Activated T-helper 17 cell treated with anti-CD3 and anti-CD28 coated beads, Interleukin-2, amount 50 U/mL, for 72 hours (primary cell): ENCODE measurements at regions not wholly inside any gene's neighbourhood (a gene's known extent, or its start where the extent isn't known, plus 50 kb on each side); places are given as distances from the start of the nearest gene placed in this dataset.
A peak's percentile ranks its signal among the peaks of the same experiment; 100 is the strongest.

ENCODE experiments used
- ATAC-seq: fragments of 150-1000 bp; cut with Tn5 transposase; replicated peaks from 2 replicates; pipeline ENCODE4 v1.10.0; 2021; ENCODE audit warnings: mild to moderate bottlenecking, moderate library complexity
- H3K27ac Mint-ChIP-seq: one replicate; pipeline ENCODE4 v1.8.0; 2022; ENCODE audit warnings: mixed read lengths
- H3K27me3 Mint-ChIP-seq: one replicate; pipeline ENCODE4 v1.8.0; 2022; ENCODE audit warnings: mixed read lengths
- H3K36me3 Mint-ChIP-seq: one replicate; pipeline ENCODE4 v1.8.0; 2022; ENCODE audit warnings: low read depth, mild to moderate bottlenecking, mixed read lengths
- H3K4me1 Mint-ChIP-seq: one replicate; pipeline ENCODE4 v1.8.0; 2022; ENCODE audit warnings: mixed read lengths
- H3K4me3 Mint-ChIP-seq: one replicate; pipeline ENCODE4 v1.8.0; 2022; ENCODE audit warnings: mild to moderate bottlenecking, mixed read lengths
- H3K9me3 Mint-ChIP-seq: one replicate; pipeline ENCODE4 v1.8.0; 2022; ENCODE audit warnings: mixed read lengths

- Mint-ChIP-seq H3K27me3 (no peaks in the 10 kb centered on the region), H3K27ac (no peak overlapping the region), H3K4me3 (no peak overlapping the region), H3K4me1 (no peaks in the 10 kb centered on the region), H3K9me3 (no peaks in the 10 kb centered on the region), H3K36me3 (no peaks in the 10 kb centered on the region)
- no peak for ATAC-seq
These were observed 51.3 kb upstream of the EGFL6 start for GRCh38 chrX:13518126-13518525.

DNA sequence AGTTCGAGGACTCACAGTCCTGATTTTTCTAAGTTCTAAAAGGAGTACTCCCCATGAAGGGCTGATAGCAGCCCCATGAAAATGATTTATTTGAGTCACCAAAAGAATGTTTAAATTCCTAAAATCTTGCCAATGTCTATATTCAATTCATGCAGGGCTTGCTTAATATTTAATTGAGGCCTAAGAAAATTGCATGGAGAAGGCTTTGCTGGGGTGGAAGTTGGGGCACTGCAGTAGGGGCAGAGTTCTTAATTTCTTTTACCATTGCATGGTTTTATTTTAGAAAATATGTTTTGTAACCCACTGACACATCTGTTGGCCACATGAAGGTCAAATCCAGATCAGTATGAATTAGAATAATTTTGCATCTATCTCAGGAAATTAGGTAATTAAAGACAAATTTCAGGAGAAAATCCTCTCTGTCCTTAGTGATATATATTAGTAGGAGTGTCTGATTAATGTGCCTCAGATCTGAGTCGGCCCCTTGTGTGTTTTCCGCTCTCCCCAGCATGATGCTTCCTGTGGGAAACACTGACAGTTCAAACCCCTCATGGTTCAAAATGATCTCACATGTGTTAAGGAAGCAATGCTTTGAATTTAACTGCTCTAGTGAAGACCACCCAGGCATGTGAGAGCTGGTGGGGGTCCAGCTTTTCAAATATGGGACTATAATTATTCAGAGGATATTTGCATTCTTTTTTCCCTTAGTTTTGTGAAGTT, 54.0 kb upstream of the EGFL6 start:
- no peaks in the 10 kb centered on the region for H3K27me3 Mint-ChIP-seq
- no peaks in the 10 kb centered on the region for H3K4me1 Mint-ChIP-seq
- ATAC-seq, result no peak
- no peaks in the 10 kb centered on the region for H3K9me3 Mint-ChIP-seq
- H3K27ac Mint-ChIP-seq, result no peak overlapping the region
- no peak overlapping the region for H3K4me3 Mint-ChIP-seq
- H3K36me3 Mint-ChIP-seq, result no peaks in the 10 kb centered on the region

DNA sequence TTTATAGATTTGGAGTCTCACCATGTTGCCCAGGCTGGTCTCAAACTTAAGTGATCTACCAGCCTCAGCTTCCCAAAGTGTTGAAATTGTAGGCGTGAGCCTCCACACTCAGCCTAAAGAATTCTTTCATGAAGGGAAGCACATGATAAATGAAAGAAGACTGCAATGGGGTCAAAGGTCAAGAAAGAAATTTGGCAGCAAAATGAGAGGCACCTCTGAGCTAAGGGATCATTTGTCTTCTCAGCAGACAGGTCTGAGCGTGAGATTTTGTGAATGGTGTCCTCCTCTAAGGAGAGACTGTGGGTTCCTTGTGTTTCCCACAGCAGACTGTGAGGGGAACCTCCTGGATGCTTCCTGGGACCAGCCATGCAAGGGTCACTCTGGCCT, 57.5 kb upstream of the EGFL6 start:
- no peak for ATAC-seq
- no peak overlapping the region for H3K27ac Mint-ChIP-seq
- no peaks in the 10 kb centered on the region for H3K27me3 Mint-ChIP-seq
- H3K9me3 Mint-ChIP-seq, result no peaks in the 10 kb centered on the region
- no peak overlapping the region for H3K4me3 Mint-ChIP-seq
- no peaks in the 10 kb centered on the region for H3K36me3 Mint-ChIP-seq
- H3K4me1 Mint-ChIP-seq, result no peaks in the 10 kb centered on the region

GRCh38 chrX:13511241-13511943, 58.0 kb upstream of the EGFL6 start:
- Mint-ChIP-seq H3K4me1 (no peaks in the 10 kb centered on the region), H3K4me3 (no peak overlapping the region), H3K27me3 (no peaks in the 10 kb centered on the region), H3K9me3 (no peaks in the 10 kb centered on the region), H3K36me3 (no peaks in the 10 kb centered on the region), H3K27ac (no peak overlapping the region)
- ATAC-seq, result no peak

DNA sequence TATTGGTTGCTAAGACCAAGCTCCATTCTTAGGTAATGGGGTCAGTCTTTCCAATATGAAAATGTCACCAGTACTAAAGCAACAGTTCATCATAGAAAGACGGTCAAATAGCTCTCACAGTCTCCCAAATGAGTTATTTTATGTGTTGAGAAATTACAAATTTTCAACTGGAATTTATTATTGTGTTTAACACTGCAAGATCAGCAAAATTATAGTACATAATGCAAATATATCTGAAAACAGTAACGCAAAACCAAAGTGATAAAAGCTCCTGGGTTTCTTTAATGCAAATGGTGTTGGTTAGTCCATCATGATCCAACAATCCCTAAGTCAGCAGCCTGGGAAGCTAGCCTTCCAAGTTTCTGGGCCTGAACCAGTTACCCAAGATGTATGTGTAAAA, 61.5 kb upstream of the EGFL6 start:
- no peak for ATAC-seq
- H3K27ac Mint-ChIP-seq, result no peak overlapping the region
- H3K4me3 Mint-ChIP-seq, result no peak overlapping the region
- H3K9me3 Mint-ChIP-seq, result no peaks in the 10 kb centered on the region
- H3K4me1 Mint-ChIP-seq, result no peaks in the 10 kb centered on the region
- H3K36me3 Mint-ChIP-seq, result no peaks in the 10 kb centered on the region
- H3K27me3 Mint-ChIP-seq, result no peaks in the 10 kb centered on the region

DNA sequence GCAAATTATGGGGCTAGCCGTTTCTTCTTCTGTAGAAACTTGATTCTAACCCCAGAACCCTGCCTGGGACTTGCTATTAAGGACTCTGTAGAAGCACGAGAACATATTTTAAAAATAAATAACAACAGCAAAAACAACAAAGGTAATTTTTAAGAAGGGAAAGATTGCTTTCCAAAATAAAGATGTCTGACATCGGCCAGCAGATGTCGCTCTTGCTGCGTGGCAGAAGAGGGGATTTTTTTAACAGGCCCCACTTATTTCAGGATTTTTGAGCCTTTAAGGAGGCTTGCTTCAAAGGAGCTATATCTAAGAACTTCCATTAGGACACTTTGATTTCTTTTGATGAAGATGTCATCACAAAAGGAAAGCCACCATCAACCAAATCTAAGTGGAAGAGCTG, 62.8 kb upstream of the EGFL6 start:
- no peak for ATAC-seq
- no peaks in the 10 kb centered on the region for H3K27me3 Mint-ChIP-seq
- H3K27ac Mint-ChIP-seq, result no peak overlapping the region
- peaks cover 4% of the 10 kb centered on the region for H3K4me1 Mint-ChIP-seq
- no peaks in the 10 kb centered on the region for H3K36me3 Mint-ChIP-seq
- H3K9me3 Mint-ChIP-seq, result no peaks in the 10 kb centered on the region
- no peak overlapping the region for H3K4me3 Mint-ChIP-seq

- Mint-ChIP-seq H3K4me1 (peaks cover 4% of the 10 kb centered on the region), H3K4me3 (peak overlapping the region; percentile 24), H3K36me3 (no peaks in the 10 kb centered on the region), H3K9me3 (no peaks in the 10 kb centered on the region), H3K27me3 (no peaks in the 10 kb centered on the region), H3K27ac (peak overlapping the region; percentile 41)
- peak; percentile 70 for ATAC-seq
These were observed 66.8 kb upstream of the EGFL6 start for GRCh38 chrX:13502590-13502989.

GRCh38 chrX:13499736-13500135, 69.7 kb upstream of the EGFL6 start:
- no peaks in the 10 kb centered on the region for H3K9me3 Mint-ChIP-seq
- H3K4me3 Mint-ChIP-seq, result no peak overlapping the region
- H3K36me3 Mint-ChIP-seq, result no peaks in the 10 kb centered on the region
- ATAC-seq, result no peak
- H3K27ac Mint-ChIP-seq, result no peak overlapping the region
- peaks cover 4% of the 10 kb centered on the region for H3K4me1 Mint-ChIP-seq
- no peaks in the 10 kb centered on the region for H3K27me3 Mint-ChIP-seq

- ATAC-seq, result no peak
- H3K27ac Mint-ChIP-seq, result no peak overlapping the region
- peaks cover 8% of the 10 kb centered on the region for H3K4me1 Mint-ChIP-seq
- H3K27me3 Mint-ChIP-seq, result no peaks in the 10 kb centered on the region
- no peak overlapping the region for H3K4me3 Mint-ChIP-seq
- no peaks in the 10 kb centered on the region for H3K36me3 Mint-ChIP-seq
- no peaks in the 10 kb centered on the region for H3K9me3 Mint-ChIP-seq
These were observed 71.2 kb upstream of the EGFL6 start for GRCh38 chrX:13498238-13498637.

DNA sequence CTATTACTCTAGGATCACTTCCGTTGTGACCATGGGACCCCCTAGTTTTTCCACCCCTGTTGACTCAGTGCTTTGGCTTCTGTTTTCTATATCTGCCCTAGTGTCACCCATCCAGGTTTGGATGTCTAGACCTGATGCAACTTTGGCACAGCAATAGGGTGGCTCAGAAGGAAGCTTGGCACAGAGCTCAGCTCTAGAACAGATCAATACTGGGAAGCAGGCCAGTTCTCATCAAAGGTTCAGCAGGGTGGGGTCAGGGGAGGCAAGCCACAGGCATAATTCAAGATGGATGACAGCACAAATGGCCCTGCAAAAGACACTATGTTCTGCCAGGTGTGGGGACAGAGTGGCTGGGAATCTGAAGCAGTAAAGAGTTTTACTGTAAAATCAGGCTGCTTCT, 74.2 kb upstream of the EGFL6 start:
- no peak overlapping the region for H3K27ac Mint-ChIP-seq
- no peaks in the 10 kb centered on the region for H3K9me3 Mint-ChIP-seq
- ATAC-seq, result no peak
- H3K36me3 Mint-ChIP-seq, result no peaks in the 10 kb centered on the region
- H3K4me3 Mint-ChIP-seq, result no peak overlapping the region
- no peaks in the 10 kb centered on the region for H3K27me3 Mint-ChIP-seq
- H3K4me1 Mint-ChIP-seq, result peaks cover 4% of the 10 kb centered on the region

DNA sequence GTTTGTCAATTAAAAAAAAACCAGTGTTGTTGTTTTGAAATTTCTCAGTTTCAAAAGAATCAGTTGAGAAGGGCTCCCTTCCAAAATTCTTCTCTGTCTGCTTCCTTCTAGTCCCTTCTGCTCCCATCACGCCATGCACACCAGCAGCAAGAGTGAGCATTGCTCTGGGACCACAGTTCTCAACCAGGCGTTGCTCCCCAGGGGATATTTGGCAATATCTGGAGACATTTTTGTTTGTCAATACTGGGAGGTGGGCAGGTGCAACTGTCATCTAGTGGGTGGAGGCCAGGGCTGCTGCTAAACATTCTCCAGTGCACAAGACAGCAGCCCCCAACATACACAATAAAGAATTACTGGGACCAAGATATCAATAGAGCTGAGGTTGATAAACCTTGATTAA, 74.8 kb upstream of the EGFL6 start:
- Mint-ChIP-seq H3K4me3 (no peak overlapping the region), H3K9me3 (no peaks in the 10 kb centered on the region), H3K27me3 (no peaks in the 10 kb centered on the region), H3K4me1 (peaks cover 4% of the 10 kb centered on the region), H3K36me3 (no peaks in the 10 kb centered on the region), H3K27ac (no peak overlapping the region)
- ATAC-seq, result no peak

GRCh38 chrX:13493659-13494058, 75.7 kb upstream of the EGFL6 start:
- Mint-ChIP-seq H3K4me3 (peak overlapping the region; percentile 32), H3K27me3 (no peaks in the 10 kb centered on the region), H3K27ac (no peak overlapping the region), H3K36me3 (no peaks in the 10 kb centered on the region), H3K9me3 (no peaks in the 10 kb centered on the region), H3K4me1 (peaks cover 4% of the 10 kb centered on the region)
- ATAC-seq, result peak; percentile 34

- no peak overlapping the region for H3K4me3 Mint-ChIP-seq
- H3K27ac Mint-ChIP-seq, result no peak overlapping the region
- H3K36me3 Mint-ChIP-seq, result no peaks in the 10 kb centered on the region
- no peaks in the 10 kb centered on the region for H3K9me3 Mint-ChIP-seq
- no peaks in the 10 kb centered on the region for H3K27me3 Mint-ChIP-seq
- ATAC-seq, result no peak
- H3K4me1 Mint-ChIP-seq, result peaks cover 4% of the 10 kb centered on the region
These were observed 77.1 kb upstream of the EGFL6 start for GRCh38 chrX:13492286-13492685.

DNA sequence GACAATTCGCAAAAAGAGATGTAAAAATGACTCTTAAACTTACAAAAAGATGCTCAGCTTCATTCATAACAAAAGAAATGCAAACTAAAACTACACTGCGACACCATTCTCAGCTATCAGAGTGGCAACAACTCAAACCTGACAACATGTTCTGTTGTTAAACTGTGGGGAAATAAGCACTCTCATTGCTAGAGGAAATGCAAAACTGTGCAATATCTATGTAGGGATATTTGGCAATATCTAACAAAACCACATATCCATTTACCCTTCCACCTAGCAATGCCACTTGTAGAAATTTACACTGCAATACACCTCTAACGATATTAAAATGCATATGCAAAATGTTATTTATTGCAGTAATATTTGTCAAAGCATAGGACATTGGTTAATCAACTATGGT, 78.3 kb upstream of the EGFL6 start:
- no peak for ATAC-seq

GRCh38 chrX:13489454-13489853, 79.9 kb upstream of the EGFL6 start:
- H3K4me3 Mint-ChIP-seq, result no peak overlapping the region
- H3K27ac Mint-ChIP-seq, result no peak overlapping the region
- ATAC-seq, result no peak

More for the DNA sequence above, 78.3 kb upstream of the EGFL6 start:
- Mint-ChIP-seq H3K27me3 (no peaks in the 10 kb centered on the region), H3K9me3 (no peaks in the 10 kb centered on the region), H3K4me1 (peaks cover 4% of the 10 kb centered on the region), H3K36me3 (no peaks in the 10 kb centered on the region), H3K27ac (no peak overlapping the region), H3K4me3 (no peak overlapping the region)

More at GRCh38 chrX:13489454-13489853, 79.9 kb upstream of the EGFL6 start:
- no peaks in the 10 kb centered on the region for H3K36me3 Mint-ChIP-seq
- peaks cover 4% of the 10 kb centered on the region for H3K4me1 Mint-ChIP-seq
- no peaks in the 10 kb centered on the region for H3K9me3 Mint-ChIP-seq
- H3K27me3 Mint-ChIP-seq, result no peaks in the 10 kb centered on the region
